ENCODE measurements at regions not wholly inside any gene's neighbourhood (a gene's known extent, or its start where the extent isn't known, plus 50 kb on each side); places are given as distances from the start of the nearest gene placed in this dataset.

DNA sequence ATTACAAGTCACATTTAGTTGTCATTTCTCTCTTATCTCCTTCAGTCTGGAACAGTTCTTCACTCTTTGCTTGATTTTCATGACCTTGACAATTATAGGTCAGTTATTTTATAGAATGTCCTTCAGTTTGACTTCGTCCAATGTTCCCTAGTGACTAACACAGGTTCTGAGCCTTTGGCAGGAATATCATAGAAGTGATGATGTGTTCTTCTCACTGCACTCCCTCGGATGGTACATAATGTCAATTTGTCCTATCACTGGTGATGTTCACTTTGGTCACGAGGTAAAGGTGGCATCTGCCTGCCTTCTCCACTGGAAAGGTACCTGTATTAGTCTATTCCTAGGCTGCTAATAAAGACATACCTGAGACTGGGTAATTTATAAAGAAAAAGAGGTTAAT lies 126.0 kb upstream of the PTPN3 start:
- ATAC-seq (ENCODE audit: poor library complexity) = no peak
- TF ChIP-seq, protein P1, sequence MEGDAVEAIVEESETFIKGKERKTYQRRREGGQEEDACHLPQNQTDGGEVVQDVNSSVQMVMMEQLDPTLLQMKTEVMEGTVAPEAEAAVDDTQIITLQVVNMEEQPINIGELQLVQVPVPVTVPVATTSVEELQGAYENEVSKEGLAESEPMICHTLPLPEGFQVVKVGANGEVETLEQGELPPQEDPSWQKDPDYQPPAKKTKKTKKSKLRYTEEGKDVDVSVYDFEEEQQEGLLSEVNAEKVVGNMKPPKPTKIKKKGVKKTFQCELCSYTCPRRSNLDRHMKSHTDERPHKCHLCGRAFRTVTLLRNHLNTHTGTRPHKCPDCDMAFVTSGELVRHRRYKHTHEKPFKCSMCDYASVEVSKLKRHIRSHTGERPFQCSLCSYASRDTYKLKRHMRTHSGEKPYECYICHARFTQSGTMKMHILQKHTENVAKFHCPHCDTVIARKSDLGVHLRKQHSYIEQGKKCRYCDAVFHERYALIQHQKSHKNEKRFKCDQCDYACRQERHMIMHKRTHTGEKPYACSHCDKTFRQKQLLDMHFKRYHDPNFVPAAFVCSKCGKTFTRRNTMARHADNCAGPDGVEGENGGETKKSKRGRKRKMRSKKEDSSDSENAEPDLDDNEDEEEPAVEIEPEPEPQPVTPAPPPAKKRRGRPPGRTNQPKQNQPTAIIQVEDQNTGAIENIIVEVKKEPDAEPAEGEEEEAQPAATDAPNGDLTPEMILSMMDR (IDR thresholded peaks at IDR 0.05) = no peak
- DNase-seq = no peak
- intact Hi-C loops (cut with DNase I, micrococcal nuclease) = no loop called here
- Histone ChIP-seq H3K27ac (ENCODE audit: low read depth in 1 of 2, low read length in 2 of 2) (no peak overlapping the region), H3K27me3 (ENCODE audit: control insufficient read depth in 1 of 2, insufficient read depth in 2 of 2, low read length in 2 of 2) (no peaks in the 10 kb centered on the region), H3K4me3 (ENCODE audit: low read length) (no peak overlapping the region), H3K36me3 (ENCODE audit: insufficient read depth, low read length) (no peaks in the 10 kb centered on the region), H3K4me1 (ENCODE audit: insufficient read depth, low read length) (no peaks in the 10 kb centered on the region), H3K9me3 (ENCODE audit: control insufficient read depth in 1 of 2, insufficient read depth in 1 of 2, low read length in 2 of 2) (no peaks in the 10 kb centered on the region)
- CTCF ChIA-PET = no interaction called here
- Mint-ChIP-seq H3K4me1 (ENCODE audit: low read depth) (no peaks in the 10 kb centered on the region), H3K9me3 (peaks cover 4% of the 10 kb centered on the region), H3K4me3 (no peak overlapping the region), H3K27ac (no peak overlapping the region), H3K36me3 (ENCODE audit: low read depth) (no peaks in the 10 kb centered on the region), H3K27me3 (peaks cover 15% of the 10 kb centered on the region)
- POLR2A ChIA-PET = no interaction called here

GRCh38 chr9:109624896-109625295 lies 126.8 kb upstream of the PTPN3 start:
- Mint-ChIP-seq H3K27ac (no peak overlapping the region), H3K4me3 (no peak overlapping the region), H3K36me3 (ENCODE audit: low read depth) (no peaks in the 10 kb centered on the region), H3K9me3 (peaks cover 4% of the 10 kb centered on the region), H3K27me3 (peaks cover 19% of the 10 kb centered on the region), H3K4me1 (ENCODE audit: low read depth) (no peaks in the 10 kb centered on the region)
- TF ChIP-seq, protein P1 (IDR thresholded peaks at IDR 0.05) = no peak
- POLR2A ChIA-PET = no interaction called here
- Histone ChIP-seq H3K4me3 (ENCODE audit: low read length) (no peak overlapping the region), H3K36me3 (ENCODE audit: insufficient read depth, low read length) (no peaks in the 10 kb centered on the region), H3K27ac (ENCODE audit: low read depth in 1 of 2, low read length in 2 of 2) (no peak overlapping the region), H3K9me3 (ENCODE audit: control insufficient read depth in 1 of 2, insufficient read depth in 1 of 2, low read length in 2 of 2) (no peaks in the 10 kb centered on the region), H3K27me3 (ENCODE audit: control insufficient read depth in 1 of 2, insufficient read depth in 2 of 2, low read length in 2 of 2) (no peaks in the 10 kb centered on the region), H3K4me1 (ENCODE audit: insufficient read depth, low read length) (no peaks in the 10 kb centered on the region)
- no peak for DNase-seq
- intact Hi-C loops (cut with DNase I, micrococcal nuclease) = no loop called here
- CTCF ChIA-PET = no interaction called here
- no peak for ATAC-seq (ENCODE audit: poor library complexity)

DNA sequence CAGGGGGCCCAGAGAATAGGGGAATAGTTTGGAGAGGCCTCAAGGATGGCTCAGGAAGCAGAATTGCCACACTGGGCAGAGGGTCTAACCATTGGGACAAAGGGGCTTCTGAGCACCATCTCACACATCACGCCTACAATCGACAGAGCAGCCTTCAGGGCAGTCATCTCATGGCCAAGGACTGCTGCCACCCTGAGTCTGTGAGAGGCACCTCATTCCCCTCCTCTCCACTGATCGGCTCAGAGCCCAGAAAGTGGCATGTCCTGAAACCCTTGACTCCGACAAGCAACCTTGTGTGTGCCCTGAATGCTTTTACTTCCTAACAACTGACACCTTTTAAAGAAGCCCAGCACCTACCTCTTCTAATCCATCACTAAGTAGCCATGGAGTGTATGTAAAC lies 128.9 kb upstream of the PTPN3 start:
- H3K4me3 Mint-ChIP-seq = no peak overlapping the region

More for the DNA sequence above, 128.9 kb upstream of the PTPN3 start:
- H3K27me3 ChIP-seq (ENCODE audit: control insufficient read depth in 1 of 2, insufficient read depth in 2 of 2, low read length in 2 of 2) = no peaks in the 10 kb centered on the region
- ATAC-seq (ENCODE audit: poor library complexity) = no peak
- Mint-ChIP-seq H3K27me3 (peaks cover 9% of the 10 kb centered on the region), H3K36me3 (ENCODE audit: low read depth) (no peaks in the 10 kb centered on the region), H3K9me3 (peaks cover 4% of the 10 kb centered on the region), H3K4me1 (ENCODE audit: low read depth) (no peaks in the 10 kb centered on the region), H3K27ac (no peak overlapping the region)
- no peak overlapping the region for H3K27ac ChIP-seq (ENCODE audit: low read depth in 1 of 2, low read length in 2 of 2)
- intact Hi-C loops (cut with DNase I, micrococcal nuclease) = no loop called here
- POLR2A ChIA-PET = no interaction called here
- H3K9me3 ChIP-seq (ENCODE audit: control insufficient read depth in 1 of 2, insufficient read depth in 1 of 2, low read length in 2 of 2) = no peaks in the 10 kb centered on the region
- DNase-seq = no peak
- H3K4me1 ChIP-seq (ENCODE audit: insufficient read depth, low read length) = no peaks in the 10 kb centered on the region
- CTCF ChIA-PET = no interaction called here
- TF ChIP-seq, protein P1 (IDR thresholded peaks at IDR 0.05) = no peak
- no peaks in the 10 kb centered on the region for H3K36me3 ChIP-seq (ENCODE audit: insufficient read depth, low read length)
- H3K4me3 ChIP-seq (ENCODE audit: low read length) = no peak overlapping the region
